HEK293 (cell line): ENCODE measurements at regions not wholly inside any gene's neighbourhood (a gene's known extent, or its start where the extent isn't known, plus 50 kb on each side); places are given as distances from the start of the nearest gene placed in this dataset.

Source experiments
- CTCF ChIA-PET: fragments of 350-600 bp; formaldehyde crosslinking; extraction: SDS; loops from one replicate; lab custom pipeline; 2021; ENCODE audit warnings: antibody characterized with exemption; lab: Yijun Ruan, JAX
- POLR2A ChIA-PET: fragments of 300-600 bp; formaldehyde crosslinking; extraction: SDS; loops from one replicate; lab custom pipeline; 2020; ENCODE audit warnings: antibody characterized with exemption, inconsistent platforms; lab: Yijun Ruan, JAX
- H3K27ac ChIP-seq: fragments of 200-500 bp; sonication (Bioruptor generic); 2 replicates; pipeline ENCODE4 v1.5.1; 2014; ENCODE audit warnings: low read depth, low read length, control low read depth, inconsistent platforms; ENCODE audit errors: extremely low read depth
- H3K36me3 ChIP-seq, 2 experiments: fragments of 200-500 bp in 1 of 2; sonication (Bioruptor generic) in 1 of 2; 1 replicate in 1 of 2; 2 replicates in 1 of 2; pipeline ENCODE4 v1.5.1; 2014 to 2017; ENCODE audit warnings: inconsistent platforms in 2 of 2, low read length in 2 of 2; ENCODE audit not compliant: control insufficient read depth in 2 of 2, insufficient read depth in 1 of 2
- H3K4me1 ChIP-seq: fragments of 200-500 bp; sonication (Bioruptor generic); 2 replicates; pipeline ENCODE4 v1.5.1; 2014; ENCODE audit warnings: mild to moderate bottlenecking, low read length, inconsistent platforms; ENCODE audit not compliant: control insufficient read depth, insufficient read depth
- H3K4me3 ChIP-seq: 2 replicates; pipeline ENCODE4 v1.5.1; 2011; ENCODE audit warnings: low read depth, mild to moderate bottlenecking, control low read depth, low read length, moderate library complexity
- H3K9me3 ChIP-seq: fragments of 200-500 bp; sonication (Bioruptor generic); 2 replicates; pipeline ENCODE4 v1.5.1; 2014; ENCODE audit warnings: low read depth, low read length, inconsistent platforms; ENCODE audit not compliant: control insufficient read depth, insufficient read depth
- KLF10 ChIP-seq: fragments of 450-650 bp; IDR thresholded peaks from 2 replicates; pipeline ENCODE4 v1.5.1; 2018; ENCODE audit warnings: missing biosample characterization, mild to moderate bottlenecking, missing genetic modification characterization
- OSR2 ChIP-seq: fragments of 450-650 bp; formaldehyde crosslinking; IDR thresholded peaks from 2 replicates; pipeline ENCODE4 v1.5.1; 2016; ENCODE audit warnings: missing biosample characterization, missing genetic modification characterization
- SCRT1 ChIP-seq: fragments of 450-650 bp; formaldehyde crosslinking; IDR thresholded peaks from 2 replicates; pipeline ENCODE4 v1.5.1; 2016; ENCODE audit warnings: missing biosample characterization, missing genetic modification characterization, borderline replicate concordance
- SP7 ChIP-seq: fragments of 450-650 bp; formaldehyde crosslinking; IDR thresholded peaks from 2 replicates; pipeline ENCODE4 v1.5.1; 2016; ENCODE audit warnings: missing biosample characterization, missing genetic modification characterization
- ZBTB21 ChIP-seq: fragments of 450-650 bp; formaldehyde crosslinking; IDR thresholded peaks from 2 replicates; pipeline ENCODE4 v1.5.1; 2017; ENCODE audit warnings: missing biosample characterization, missing genetic modification characterization
- ZNF133 ChIP-seq: fragments of 450-650 bp; formaldehyde crosslinking; IDR thresholded peaks from 2 replicates; pipeline ENCODE4 v1.5.1; 2016; ENCODE audit warnings: missing biosample characterization, missing genetic modification characterization
- ZNF140 ChIP-seq: fragments of 450-650 bp; formaldehyde crosslinking; IDR thresholded peaks from 2 replicates; pipeline ENCODE4 v1.5.1; 2016; ENCODE audit warnings: missing biosample characterization, missing genetic modification characterization
- ZNF174 ChIP-seq: fragments of 450-650 bp; formaldehyde crosslinking; IDR thresholded peaks from 2 replicates; pipeline ENCODE4 v1.5.0; 2017; ENCODE audit warnings: missing biosample characterization, mild to moderate bottlenecking, missing genetic modification characterization
- ZNF416 ChIP-seq: fragments of 450-650 bp; formaldehyde crosslinking; IDR thresholded peaks from 2 replicates; pipeline ENCODE4 v1.5.1; 2016; ENCODE audit warnings: missing biosample characterization, missing genetic modification characterization
- ZNF501 ChIP-seq: fragments of 450-650 bp; formaldehyde crosslinking; IDR thresholded peaks from 2 replicates; pipeline ENCODE4 v1.5.1; 2016; ENCODE audit warnings: missing biosample characterization, missing genetic modification characterization
- ZNF624 ChIP-seq: fragments of 450-650 bp; formaldehyde crosslinking; IDR thresholded peaks from 2 replicates; pipeline ENCODE4 v1.5.1; 2017; ENCODE audit warnings: missing biosample characterization, missing genetic modification characterization
- ZNF658 ChIP-seq: fragments of 450-650 bp; formaldehyde crosslinking; IDR thresholded peaks from 2 replicates; pipeline ENCODE4; 2016; ENCODE audit warnings: missing biosample characterization, missing genetic modification characterization
- ZNF660 ChIP-seq: fragments of 450-650 bp; IDR thresholded peaks from 2 replicates; pipeline ENCODE4 v1.5.1; 2018; ENCODE audit warnings: missing biosample characterization, mild to moderate bottlenecking, missing genetic modification characterization
- ZNF677 ChIP-seq: fragments of 450-650 bp; IDR thresholded peaks from 2 replicates; pipeline ENCODE4 v1.5.0; 2018; ENCODE audit warnings: missing biosample characterization, mild to moderate bottlenecking, missing genetic modification characterization, moderate library complexity
- ZNF747 ChIP-seq: fragments of 450-650 bp; formaldehyde crosslinking; IDR thresholded peaks from 2 replicates; pipeline ENCODE4 v1.5.1; 2016; ENCODE audit warnings: missing biosample characterization, missing genetic modification characterization
- ZNF837 ChIP-seq: fragments of 450-650 bp; formaldehyde crosslinking; IDR thresholded peaks from 2 replicates; pipeline ENCODE4 v1.5.1; 2016; ENCODE audit warnings: missing biosample characterization, missing genetic modification characterization
- TF ChIP-seq, protein P1 (sequence below): sonication (generic); formaldehyde crosslinking; IDR thresholded peaks from 2 replicates; pipeline ENCODE4 v1.8.1; 2022; ENCODE audit warnings: mild to moderate bottlenecking, moderate library complexity, missing genetic modification reagents
- TF ChIP-seq, protein P2 (sequence below): fragments of 450-650 bp; formaldehyde crosslinking; IDR thresholded peaks from 2 replicates; pipeline ENCODE4 v1.5.1; 2017; ENCODE audit warnings: missing biosample characterization, missing genetic modification characterization
- TF ChIP-seq, protein P3 (sequence below): fragments of 450-650 bp; formaldehyde crosslinking; IDR thresholded peaks from 2 replicates; pipeline ENCODE4 v1.5.1; 2016; ENCODE audit warnings: missing biosample characterization, missing genetic modification characterization
- TF ChIP-seq, protein P4 (sequence below): fragments of 450-650 bp; formaldehyde crosslinking; IDR thresholded peaks from 2 replicates; pipeline ENCODE4 v1.5.1; 2016; ENCODE audit warnings: missing biosample characterization, missing genetic modification characterization
- TF ChIP-seq, protein P5 (sequence below): fragments of 450-650 bp; formaldehyde crosslinking; IDR thresholded peaks from 2 replicates; pipeline ENCODE4 v1.5.0; 2017; ENCODE audit warnings: missing biosample characterization, missing genetic modification characterization, borderline replicate concordance
- TF ChIP-seq, protein P6 (sequence below): fragments of 450-650 bp; formaldehyde crosslinking; IDR thresholded peaks from 2 replicates; pipeline ENCODE4 v1.5.1; 2017; ENCODE audit warnings: missing biosample characterization, missing genetic modification characterization

DNA sequence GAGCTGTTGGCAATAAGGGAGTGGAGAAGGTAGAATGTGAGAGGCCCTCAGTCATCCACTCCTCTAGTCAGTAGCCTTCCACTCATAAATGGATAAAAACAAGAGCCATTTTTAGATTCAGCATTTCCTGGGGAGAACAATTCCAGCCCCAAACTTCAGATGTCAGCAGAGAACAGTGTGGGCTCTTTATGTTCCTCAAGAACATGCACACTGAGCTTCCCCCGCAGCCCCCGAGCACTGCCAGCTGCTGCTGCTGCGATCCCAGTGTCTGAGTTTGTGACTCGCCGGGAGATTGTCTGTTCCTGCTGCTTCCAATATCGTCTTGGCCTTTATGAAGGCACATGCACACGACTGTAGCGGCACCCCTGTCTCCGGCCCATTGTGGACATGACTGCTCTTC is 143.7 kb upstream of the CTNNA2 start:
- TF ChIP-seq ZNF133 (tag by site-specific recombination) = no peak
- TF ChIP-seq ZNF658 (tag by site-specific recombination) = no peak
- TF ChIP-seq, protein P1, sequence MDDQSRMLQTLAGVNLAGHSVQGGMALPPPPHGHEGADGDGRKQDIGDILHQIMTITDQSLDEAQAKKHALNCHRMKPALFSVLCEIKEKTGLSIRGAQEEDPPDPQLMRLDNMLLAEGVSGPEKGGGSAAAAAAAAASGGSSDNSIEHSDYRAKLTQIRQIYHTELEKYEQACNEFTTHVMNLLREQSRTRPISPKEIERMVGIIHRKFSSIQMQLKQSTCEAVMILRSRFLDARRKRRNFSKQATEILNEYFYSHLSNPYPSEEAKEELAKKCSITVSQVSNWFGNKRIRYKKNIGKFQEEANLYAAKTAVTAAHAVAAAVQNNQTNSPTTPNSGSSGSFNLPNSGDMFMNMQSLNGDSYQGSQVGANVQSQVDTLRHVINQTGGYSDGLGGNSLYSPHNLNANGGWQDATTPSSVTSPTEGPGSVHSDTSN = no peak
- no peak for TF ChIP-seq ZNF416 (tag by site-specific recombination)
- TF ChIP-seq SP7 (tag by site-specific recombination) = no peak
- TF ChIP-seq ZNF660 = no peak
- TF ChIP-seq, protein P2, sequence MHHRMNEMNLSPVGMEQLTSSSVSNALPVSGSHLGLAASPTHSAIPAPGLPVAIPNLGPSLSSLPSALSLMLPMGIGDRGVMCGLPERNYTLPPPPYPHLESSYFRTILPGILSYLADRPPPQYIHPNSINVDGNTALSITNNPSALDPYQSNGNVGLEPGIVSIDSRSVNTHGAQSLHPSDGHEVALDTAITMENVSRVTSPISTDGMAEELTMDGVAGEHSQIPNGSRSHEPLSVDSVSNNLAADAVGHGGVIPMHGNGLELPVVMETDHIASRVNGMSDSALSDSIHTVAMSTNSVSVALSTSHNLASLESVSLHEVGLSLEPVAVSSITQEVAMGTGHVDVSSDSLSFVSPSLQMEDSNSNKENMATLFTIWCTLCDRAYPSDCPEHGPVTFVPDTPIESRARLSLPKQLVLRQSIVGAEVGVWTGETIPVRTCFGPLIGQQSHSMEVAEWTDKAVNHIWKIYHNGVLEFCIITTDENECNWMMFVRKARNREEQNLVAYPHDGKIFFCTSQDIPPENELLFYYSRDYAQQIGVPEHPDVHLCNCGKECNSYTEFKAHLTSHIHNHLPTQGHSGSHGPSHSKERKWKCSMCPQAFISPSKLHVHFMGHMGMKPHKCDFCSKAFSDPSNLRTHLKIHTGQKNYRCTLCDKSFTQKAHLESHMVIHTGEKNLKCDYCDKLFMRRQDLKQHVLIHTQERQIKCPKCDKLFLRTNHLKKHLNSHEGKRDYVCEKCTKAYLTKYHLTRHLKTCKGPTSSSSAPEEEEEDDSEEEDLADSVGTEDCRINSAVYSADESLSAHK (tag by site-specific recombination) = no peak
- TF ChIP-seq KLF10 (tag by site-specific recombination) = no peak
- TF ChIP-seq, protein P3, sequence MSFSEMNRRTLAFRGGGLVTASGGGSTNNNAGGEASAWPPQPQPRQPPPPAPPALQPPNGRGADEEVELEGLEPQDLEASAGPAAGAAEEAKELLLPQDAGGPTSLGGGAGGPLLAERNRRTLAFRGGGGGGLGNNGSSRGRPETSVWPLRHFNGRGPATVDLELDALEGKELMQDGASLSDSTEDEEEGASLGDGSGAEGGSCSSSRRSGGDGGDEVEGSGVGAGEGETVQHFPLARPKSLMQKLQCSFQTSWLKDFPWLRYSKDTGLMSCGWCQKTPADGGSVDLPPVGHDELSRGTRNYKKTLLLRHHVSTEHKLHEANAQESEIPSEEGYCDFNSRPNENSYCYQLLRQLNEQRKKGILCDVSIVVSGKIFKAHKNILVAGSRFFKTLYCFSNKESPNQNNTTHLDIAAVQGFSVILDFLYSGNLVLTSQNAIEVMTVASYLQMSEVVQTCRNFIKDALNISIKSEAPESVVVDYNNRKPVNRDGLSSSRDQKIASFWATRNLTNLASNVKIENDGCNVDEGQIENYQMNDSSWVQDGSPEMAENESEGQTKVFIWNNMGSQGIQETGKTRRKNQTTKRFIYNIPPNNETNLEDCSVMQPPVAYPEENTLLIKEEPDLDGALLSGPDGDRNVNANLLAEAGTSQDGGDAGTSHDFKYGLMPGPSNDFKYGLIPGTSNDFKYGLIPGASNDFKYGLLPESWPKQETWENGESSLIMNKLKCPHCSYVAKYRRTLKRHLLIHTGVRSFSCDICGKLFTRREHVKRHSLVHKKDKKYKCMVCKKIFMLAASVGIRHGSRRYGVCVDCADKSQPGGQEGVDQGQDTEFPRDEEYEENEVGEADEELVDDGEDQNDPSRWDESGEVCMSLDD (tag by site-specific recombination) = no peak
- TF ChIP-seq, protein P4, sequence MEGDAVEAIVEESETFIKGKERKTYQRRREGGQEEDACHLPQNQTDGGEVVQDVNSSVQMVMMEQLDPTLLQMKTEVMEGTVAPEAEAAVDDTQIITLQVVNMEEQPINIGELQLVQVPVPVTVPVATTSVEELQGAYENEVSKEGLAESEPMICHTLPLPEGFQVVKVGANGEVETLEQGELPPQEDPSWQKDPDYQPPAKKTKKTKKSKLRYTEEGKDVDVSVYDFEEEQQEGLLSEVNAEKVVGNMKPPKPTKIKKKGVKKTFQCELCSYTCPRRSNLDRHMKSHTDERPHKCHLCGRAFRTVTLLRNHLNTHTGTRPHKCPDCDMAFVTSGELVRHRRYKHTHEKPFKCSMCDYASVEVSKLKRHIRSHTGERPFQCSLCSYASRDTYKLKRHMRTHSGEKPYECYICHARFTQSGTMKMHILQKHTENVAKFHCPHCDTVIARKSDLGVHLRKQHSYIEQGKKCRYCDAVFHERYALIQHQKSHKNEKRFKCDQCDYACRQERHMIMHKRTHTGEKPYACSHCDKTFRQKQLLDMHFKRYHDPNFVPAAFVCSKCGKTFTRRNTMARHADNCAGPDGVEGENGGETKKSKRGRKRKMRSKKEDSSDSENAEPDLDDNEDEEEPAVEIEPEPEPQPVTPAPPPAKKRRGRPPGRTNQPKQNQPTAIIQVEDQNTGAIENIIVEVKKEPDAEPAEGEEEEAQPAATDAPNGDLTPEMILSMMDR (tag by site-specific recombination) = no peak
- TF ChIP-seq, protein P5, sequence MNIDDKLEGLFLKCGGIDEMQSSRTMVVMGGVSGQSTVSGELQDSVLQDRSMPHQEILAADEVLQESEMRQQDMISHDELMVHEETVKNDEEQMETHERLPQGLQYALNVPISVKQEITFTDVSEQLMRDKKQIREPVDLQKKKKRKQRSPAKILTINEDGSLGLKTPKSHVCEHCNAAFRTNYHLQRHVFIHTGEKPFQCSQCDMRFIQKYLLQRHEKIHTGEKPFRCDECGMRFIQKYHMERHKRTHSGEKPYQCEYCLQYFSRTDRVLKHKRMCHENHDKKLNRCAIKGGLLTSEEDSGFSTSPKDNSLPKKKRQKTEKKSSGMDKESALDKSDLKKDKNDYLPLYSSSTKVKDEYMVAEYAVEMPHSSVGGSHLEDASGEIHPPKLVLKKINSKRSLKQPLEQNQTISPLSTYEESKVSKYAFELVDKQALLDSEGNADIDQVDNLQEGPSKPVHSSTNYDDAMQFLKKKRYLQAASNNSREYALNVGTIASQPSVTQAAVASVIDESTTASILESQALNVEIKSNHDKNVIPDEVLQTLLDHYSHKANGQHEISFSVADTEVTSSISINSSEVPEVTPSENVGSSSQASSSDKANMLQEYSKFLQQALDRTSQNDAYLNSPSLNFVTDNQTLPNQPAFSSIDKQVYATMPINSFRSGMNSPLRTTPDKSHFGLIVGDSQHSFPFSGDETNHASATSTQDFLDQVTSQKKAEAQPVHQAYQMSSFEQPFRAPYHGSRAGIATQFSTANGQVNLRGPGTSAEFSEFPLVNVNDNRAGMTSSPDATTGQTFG (tag by site-specific recombination) = no peak
- TF ChIP-seq ZNF837 (tag by site-specific recombination) = no peak
- no peak for TF ChIP-seq ZNF501 (tag by site-specific recombination)
- no peak for TF ChIP-seq SCRT1 (tag by site-specific recombination)
- Histone ChIP-seq H3K27ac (no peak overlapping the region), H3K4me1 (no peaks in the 10 kb centered on the region), H3K36me3 (no peaks in the 10 kb centered on the region), H3K9me3 (no peaks in the 10 kb centered on the region), H3K4me3 (no peak overlapping the region)
- POLR2A ChIA-PET = no interaction called here
- CTCF ChIA-PET = no interaction called here

DNA sequence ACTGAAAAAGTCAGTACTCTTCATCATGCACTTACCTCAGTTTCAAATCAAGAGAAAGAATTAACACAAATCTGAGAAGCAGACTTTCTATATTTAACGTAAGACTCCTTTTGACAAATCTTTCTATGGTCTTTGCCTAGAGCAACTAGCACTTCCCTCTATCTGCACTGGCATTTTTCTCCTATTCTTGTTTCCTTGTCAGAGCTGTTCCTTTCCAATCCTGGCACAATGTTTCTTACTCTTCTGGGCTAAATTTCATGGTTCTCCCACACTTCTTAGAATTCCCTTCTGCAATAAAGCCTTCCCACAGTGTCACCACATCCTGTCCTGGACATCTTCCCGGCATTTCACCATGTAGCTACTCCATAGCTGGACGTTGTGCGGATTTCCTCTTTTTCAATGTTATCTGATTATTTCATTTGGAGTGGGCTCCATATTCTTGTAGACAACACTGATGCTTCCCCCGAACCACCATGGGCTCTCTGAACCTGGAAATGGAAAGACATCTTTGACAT is 144.7 kb upstream of the CTNNA2 start:
- no peak overlapping the region for H3K27ac ChIP-seq
- no peaks in the 10 kb centered on the region for H3K36me3 ChIP-seq
- no peaks in the 10 kb centered on the region for H3K4me1 ChIP-seq
- ChIA-PET POLR2A (no interaction called here), CTCF (no interaction called here)
- no peaks in the 10 kb centered on the region for H3K9me3 ChIP-seq
- no peak overlapping the region for H3K4me3 ChIP-seq
- TF ChIP-seq SP7 (tag by site-specific recombination) (no peak), ZNF677 (tag by site-specific recombination) (no peak), ZNF837 (tag by site-specific recombination) (no peak), ZBTB21 (tag by site-specific recombination) (no peak), ZNF174 (no peak), ZNF624 (tag by site-specific recombination) (no peak), ZNF747 (tag by site-specific recombination) (no peak), OSR2 (tag by site-specific recombination) (no peak), ZNF140 (tag by site-specific recombination) (no peak)
- TF ChIP-seq, protein P6, sequence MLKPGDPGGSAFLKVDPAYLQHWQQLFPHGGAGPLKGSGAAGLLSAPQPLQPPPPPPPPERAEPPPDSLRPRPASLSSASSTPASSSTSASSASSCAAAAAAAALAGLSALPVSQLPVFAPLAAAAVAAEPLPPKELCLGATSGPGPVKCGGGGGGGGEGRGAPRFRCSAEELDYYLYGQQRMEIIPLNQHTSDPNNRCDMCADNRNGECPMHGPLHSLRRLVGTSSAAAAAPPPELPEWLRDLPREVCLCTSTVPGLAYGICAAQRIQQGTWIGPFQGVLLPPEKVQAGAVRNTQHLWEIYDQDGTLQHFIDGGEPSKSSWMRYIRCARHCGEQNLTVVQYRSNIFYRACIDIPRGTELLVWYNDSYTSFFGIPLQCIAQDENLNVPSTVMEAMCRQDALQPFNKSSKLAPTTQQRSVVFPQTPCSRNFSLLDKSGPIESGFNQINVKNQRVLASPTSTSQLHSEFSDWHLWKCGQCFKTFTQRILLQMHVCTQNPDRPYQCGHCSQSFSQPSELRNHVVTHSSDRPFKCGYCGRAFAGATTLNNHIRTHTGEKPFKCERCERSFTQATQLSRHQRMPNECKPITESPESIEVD (tag by site-specific recombination) = no peak
